SK-N-MC (cell line): ENCODE measurements at regions not wholly inside any gene's neighbourhood (a gene's known extent, or its start where the extent isn't known, plus 50 kb on each side); places are given as distances from the start of the nearest gene placed in this dataset.
A peak's percentile ranks its signal among the peaks of the same experiment; 100 is the strongest.

ENCODE experiments used
- DNase-seq: peaks from one replicate; pipeline ENCODE4 v3.0.0-alpha.2; 2011; ENCODE audit warnings: low read depth, low spot score
- H3K27ac ChIP-seq: fragments of 200-600 bp; sonication (generic); 2 replicates; pipeline ENCODE4 v1.5.1; 2016; ENCODE audit warnings: mixed run types
- H3K36me3 ChIP-seq: fragments of 200-600 bp; sonication (generic); 2 replicates; pipeline ENCODE4 v1.6.1; 2017; ENCODE audit warnings: antibody characterized with exemption, low read length, mixed read lengths; ENCODE audit not compliant: insufficient read depth
- H3K4me3 ChIP-seq: fragments of 200-600 bp; sonication (generic); 2 replicates; pipeline ENCODE4 v1.5.1; 2016
- H3K9ac ChIP-seq: fragments of 200-600 bp; sonication (generic); 2 replicates; pipeline ENCODE4 v1.8.0; 2017; ENCODE audit warnings: mixed run types, mixed read lengths; ENCODE audit not compliant: insufficient read length
- H3K9me3 ChIP-seq: fragments of 200-600 bp; sonication (generic); 2 replicates; pipeline ENCODE4 v1.6.1; 2017; ENCODE audit warnings: low read depth, mild to moderate bottlenecking, antibody characterized with exemption, low read length, moderate library complexity, mixed read lengths
- EZH2 ChIP-seq: fragments of 200-600 bp; sonication (generic); IDR thresholded peaks from one replicate; pipeline ENCODE4 v1.6.1; 2017; ENCODE audit warnings: antibody characterized with exemption
- FOXP2 ChIP-seq: optimal IDR thresholded peaks from 2 replicates; pipeline ENCODE3; 2011; ENCODE audit warnings: mild to moderate bottlenecking, moderate library complexity; ENCODE audit not compliant: insufficient read depth; ENCODE audit errors: extremely low read length, control extremely low read depth
- POLR2AphosphoS5 ChIP-seq: IDR thresholded peaks from 2 replicates; pipeline ENCODE4 v1.6.1; 2012; ENCODE audit warnings: mild to moderate bottlenecking, low read depth, low read length, borderline replicate concordance

- Histone ChIP-seq H3K27ac (peak overlapping the region; percentile 57; the same call in 1 of the 2 replicates), H3K36me3 (no peaks in the 10 kb centered on the region), H3K4me3 (peak overlapping the region; percentile 52), H3K9me3 (no peaks in the 10 kb centered on the region), H3K9ac (no peak overlapping the region)
- no peak for DNase-seq
- TF ChIP-seq FOXP2 (no peak), POLR2AphosphoS5 (no peak), EZH2 (no peak)
These were observed 112.0 kb upstream of the TBL1X start for GRCh38 chrX:9352694-9353411.

DNA sequence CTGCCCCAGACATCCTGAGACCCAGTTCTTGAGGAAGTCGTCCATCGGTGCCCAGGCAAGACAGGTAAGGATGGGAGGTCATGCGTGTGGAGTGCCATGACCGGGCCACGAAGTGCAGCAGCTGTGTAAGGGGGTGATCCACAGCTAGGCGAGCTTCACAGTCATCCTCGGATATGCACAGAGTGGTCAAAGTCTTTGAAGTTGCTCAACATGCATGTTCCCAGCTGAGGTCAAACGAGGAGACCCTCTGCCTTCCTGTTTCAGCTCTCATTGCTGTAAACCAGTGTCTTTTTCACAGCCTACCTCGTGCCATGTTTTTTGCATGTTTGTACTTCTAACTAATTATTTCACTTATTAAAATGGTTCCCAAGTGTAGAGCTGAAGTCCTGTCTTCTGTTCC, 109.9 kb upstream of the TBL1X start:
- Histone ChIP-seq H3K4me3 (no peak overlapping the region), H3K9ac (no peak overlapping the region), H3K27ac (no peak overlapping the region), H3K36me3 (no peaks in the 10 kb centered on the region), H3K9me3 (no peaks in the 10 kb centered on the region)
- TF ChIP-seq POLR2AphosphoS5 (no peak), FOXP2 (no peak), EZH2 (no peak)
- DNase-seq: no peak

DNA sequence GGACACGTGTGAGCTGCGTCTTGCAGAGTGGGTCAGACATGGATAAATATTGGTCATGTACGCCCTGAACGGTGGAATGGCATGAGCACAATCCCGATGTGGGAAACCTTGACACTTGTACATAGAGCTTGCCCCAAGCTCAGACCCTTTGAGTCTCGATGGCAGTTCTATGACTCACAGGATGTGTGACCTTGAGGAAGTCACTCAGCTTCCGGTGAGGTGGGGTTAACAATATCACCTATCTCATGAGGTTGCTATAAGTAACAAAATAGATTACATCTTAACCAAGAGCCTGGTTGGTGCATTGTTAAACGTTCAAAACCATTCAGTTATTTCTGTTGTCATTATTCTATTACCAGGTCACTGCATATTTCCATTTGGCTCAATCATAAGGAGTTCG, 109.1 kb upstream of the TBL1X start:
- no peak for TF ChIP-seq EZH2
- no peak for TF ChIP-seq FOXP2
- no peak for TF ChIP-seq POLR2AphosphoS5
- Histone ChIP-seq H3K9ac (no peak overlapping the region), H3K9me3 (no peaks in the 10 kb centered on the region), H3K36me3 (no peaks in the 10 kb centered on the region), H3K4me3 (no peak overlapping the region), H3K27ac (no peak overlapping the region)
- no peak for DNase-seq

GRCh38 chrX:9356846-9357245, 108.0 kb upstream of the TBL1X start:
- no peak for DNase-seq
- TF ChIP-seq POLR2AphosphoS5: no peak
- TF ChIP-seq EZH2: no peak
- TF ChIP-seq FOXP2: no peak

DNA sequence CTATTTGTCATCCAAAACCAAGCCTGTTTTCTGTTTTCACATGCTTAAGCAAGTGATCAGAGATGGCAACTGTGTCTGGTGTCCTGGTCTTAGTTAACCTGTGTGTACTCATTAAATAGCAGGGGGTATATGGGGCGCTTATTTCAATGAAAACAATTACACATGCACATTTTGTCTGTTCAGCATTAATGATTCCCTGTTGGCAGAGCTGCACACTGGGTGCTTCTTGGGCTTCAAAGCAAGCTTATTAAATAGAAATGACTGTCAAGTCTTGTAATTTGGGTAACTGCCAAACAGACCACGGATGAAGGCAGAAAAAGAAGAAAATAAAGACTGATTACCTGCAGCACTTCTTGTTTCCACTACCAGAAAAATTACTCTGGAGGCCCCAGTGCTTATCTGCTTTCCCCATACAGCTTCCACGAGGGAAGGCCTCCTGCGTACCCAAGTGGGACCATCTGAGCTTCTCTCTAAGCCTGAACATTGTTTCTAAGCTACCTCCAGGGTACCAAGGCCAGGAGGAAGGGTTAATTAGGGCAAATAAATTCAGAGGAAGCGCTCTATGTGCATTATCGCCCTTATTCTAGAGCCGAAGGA, 107.2 kb upstream of the TBL1X start:
- DNase-seq: no peak
- TF ChIP-seq EZH2: no peak
- no peaks in the 10 kb centered on the region for H3K9me3 ChIP-seq

More at GRCh38 chrX:9356846-9357245, 108.0 kb upstream of the TBL1X start:
- Histone ChIP-seq H3K9me3 (no peaks in the 10 kb centered on the region), H3K9ac (no peak overlapping the region), H3K27ac (no peak overlapping the region), H3K4me3 (no peak overlapping the region), H3K36me3 (no peaks in the 10 kb centered on the region)

GRCh38 chrX:9362363-9362928, 102.4 kb upstream of the TBL1X start:
- no peak overlapping the region for H3K9ac ChIP-seq
- no peak overlapping the region for H3K4me3 ChIP-seq
- no peaks in the 10 kb centered on the region for H3K9me3 ChIP-seq
- no peak for DNase-seq
- H3K27ac ChIP-seq: no peak overlapping the region
- TF ChIP-seq EZH2: no peak
- no peak for TF ChIP-seq FOXP2
- no peak for TF ChIP-seq POLR2AphosphoS5
- no peaks in the 10 kb centered on the region for H3K36me3 ChIP-seq

More for the DNA sequence above, 107.2 kb upstream of the TBL1X start:
- Histone ChIP-seq H3K4me3 (no peak overlapping the region), H3K36me3 (no peaks in the 10 kb centered on the region), H3K27ac (no peak overlapping the region), H3K9ac (no peak overlapping the region)

GRCh38 chrX:9367421-9367820, 97.4 kb upstream of the TBL1X start:
- Histone ChIP-seq H3K9ac (no peak overlapping the region), H3K27ac (no peak overlapping the region), H3K36me3 (no peaks in the 10 kb centered on the region), H3K9me3 (no peaks in the 10 kb centered on the region), H3K4me3 (no peak overlapping the region)
- DNase-seq: no peak
- TF ChIP-seq FOXP2 (no peak), EZH2 (no peak), POLR2AphosphoS5 (no peak)

GRCh38 chrX:9368262-9368661, 96.6 kb upstream of the TBL1X start:
- Histone ChIP-seq H3K27ac (no peak overlapping the region), H3K9ac (no peak overlapping the region), H3K4me3 (no peak overlapping the region), H3K9me3 (no peaks in the 10 kb centered on the region), H3K36me3 (no peaks in the 10 kb centered on the region)
- TF ChIP-seq POLR2AphosphoS5 (no peak), EZH2 (no peak), FOXP2 (no peak)
- DNase-seq: no peak
